Spleen (tissue), 7 donors: ENCODE measurements at regions not wholly inside any gene's neighbourhood (a gene's known extent, or its start where the extent isn't known, plus 50 kb on each side); places are given as distances from the start of the nearest gene placed in this dataset.

Source experiments
- CTCF ChIP-seq, 11 experiments: fragments of 200-600 bp in 7 of 11; fragments of 450-650 bp in 4 of 11; sonication (generic) in 4 of 11; IDR thresholded peaks in 8 of 11; conservative IDR thresholded peaks in 3 of 11; 1 replicate in 7 of 11; 2 replicates in 4 of 11; pipeline versions ENCODE4 v1.4.0 to v1.8.0; 2016 to 2021; ENCODE audit warnings: antibody characterized with exemption in 11 of 11, inconsistent platforms in 4 of 11, mild to moderate bottlenecking in 1 of 11
- POLR2AphosphoS5 ChIP-seq, 3 donors: sonication (generic); formaldehyde crosslinking; IDR thresholded peaks; one replicate each; pipeline ENCODE4 v1.5.1; 2017; ENCODE audit warnings: antibody characterized with exemption in 3 of 3
- donor health status: DM: no; HTN: no; CAD: no; lungs with moderate emphysema.
- donor health status: DM: no; HTN: no; CAD: no.
- donor health status: DM: no; HTN: no; CAD: no.

GRCh38 chr9:18037981-18038380 is 436.0 kb upstream of the ADAMTSL1 start:
- no peak for TF ChIP-seq POLR2AphosphoS5 (IDR thresholded peaks at IDR 0.05)
- TF ChIP-seq CTCF (IDR thresholded peaks at IDR 0.05 in 8 of 11, conservative IDR thresholded peaks at IDR 0.05 in 3 of 11): no peak
